ENCODE measurements at regions not wholly inside any gene's neighbourhood (a gene's known extent, or its start where the extent isn't known, plus 50 kb on each side); places are given as distances from the start of the nearest gene placed in this dataset.
A peak's percentile ranks its signal among the peaks of the same experiment; 100 is the strongest.

DNA sequence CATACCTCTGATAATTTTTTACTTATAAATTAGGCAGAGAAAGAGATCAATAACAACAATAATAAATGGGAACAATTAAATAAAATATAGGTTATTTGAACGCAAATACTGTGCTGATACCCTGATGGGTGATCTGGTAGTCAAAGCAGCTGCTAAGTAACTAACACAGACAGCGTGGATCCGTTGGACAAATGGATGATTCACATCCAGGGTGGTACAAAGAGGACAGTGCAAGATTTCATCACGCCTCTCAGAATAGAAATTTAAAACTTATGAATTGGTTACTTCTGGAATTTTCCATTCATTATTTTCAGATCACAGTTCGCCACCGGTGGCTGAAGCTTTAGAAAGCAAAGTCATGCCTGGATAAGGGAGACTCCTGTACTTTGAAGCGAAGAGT, 1066.0 kb upstream of the ADGRL3 start:
- intact Hi-C loops (cut with DNase I), result no loop called here
- H3K27me3 ChIP-seq, result no peaks in the 10 kb centered on the region
- H3K4me3 ChIP-seq, result no peak overlapping the region
- ATAC-seq, result no peak
- H3K36me3 ChIP-seq, result no peaks in the 10 kb centered on the region
- DNase-seq, result no peak
- H3K4me1 ChIP-seq, result no peaks in the 10 kb centered on the region
- TF ChIP-seq, protein P1, sequence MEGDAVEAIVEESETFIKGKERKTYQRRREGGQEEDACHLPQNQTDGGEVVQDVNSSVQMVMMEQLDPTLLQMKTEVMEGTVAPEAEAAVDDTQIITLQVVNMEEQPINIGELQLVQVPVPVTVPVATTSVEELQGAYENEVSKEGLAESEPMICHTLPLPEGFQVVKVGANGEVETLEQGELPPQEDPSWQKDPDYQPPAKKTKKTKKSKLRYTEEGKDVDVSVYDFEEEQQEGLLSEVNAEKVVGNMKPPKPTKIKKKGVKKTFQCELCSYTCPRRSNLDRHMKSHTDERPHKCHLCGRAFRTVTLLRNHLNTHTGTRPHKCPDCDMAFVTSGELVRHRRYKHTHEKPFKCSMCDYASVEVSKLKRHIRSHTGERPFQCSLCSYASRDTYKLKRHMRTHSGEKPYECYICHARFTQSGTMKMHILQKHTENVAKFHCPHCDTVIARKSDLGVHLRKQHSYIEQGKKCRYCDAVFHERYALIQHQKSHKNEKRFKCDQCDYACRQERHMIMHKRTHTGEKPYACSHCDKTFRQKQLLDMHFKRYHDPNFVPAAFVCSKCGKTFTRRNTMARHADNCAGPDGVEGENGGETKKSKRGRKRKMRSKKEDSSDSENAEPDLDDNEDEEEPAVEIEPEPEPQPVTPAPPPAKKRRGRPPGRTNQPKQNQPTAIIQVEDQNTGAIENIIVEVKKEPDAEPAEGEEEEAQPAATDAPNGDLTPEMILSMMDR (IDR thresholded peaks at IDR 0.05), result no peak
- no peak overlapping the region for H3K27ac ChIP-seq
- no peaks in the 10 kb centered on the region for H3K9me3 ChIP-seq

- Histone ChIP-seq H3K4me3 (no peak overlapping the region), H3K27me3 (no peaks in the 10 kb centered on the region), H3K9me3 (peaks cover 7% of the 10 kb centered on the region), H3K4me1 (no peaks in the 10 kb centered on the region), H3K27ac (no peak overlapping the region), H3K36me3 (no peaks in the 10 kb centered on the region)
- DNase-seq (no peak), ATAC-seq (no peak)
- TF ChIP-seq, protein P1 (IDR thresholded peaks at IDR 0.05), result no peak
- intact Hi-C loops (cut with DNase I), result no loop called here
These were observed 1045.0 kb upstream of the ADGRL3 start for GRCh38 chr4:60155088-60155487.

DNA sequence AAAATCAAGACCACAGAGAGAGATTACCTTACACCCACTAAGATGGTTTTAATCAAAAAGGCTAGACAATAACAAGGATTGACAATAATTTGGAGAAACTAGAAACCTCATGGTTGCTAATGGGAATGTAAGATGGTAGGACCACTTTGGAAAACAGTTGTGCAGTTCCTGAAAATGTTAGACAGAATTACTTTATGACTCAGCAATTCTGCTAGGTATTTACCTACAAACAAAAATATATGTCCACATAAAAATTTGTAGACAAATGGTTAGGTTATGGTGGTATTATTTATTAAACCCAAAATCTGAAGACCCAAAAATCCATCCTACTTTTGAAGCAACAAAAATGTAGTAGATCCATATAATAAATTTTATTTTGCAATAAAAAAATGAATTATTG, 1027.0 kb upstream of the ADGRL3 start:
- TF ChIP-seq, protein P1 (IDR thresholded peaks at IDR 0.05), result no peak
- ATAC-seq (no peak), DNase-seq (no peak)
- intact Hi-C loops (cut with DNase I), result no loop called here
- H3K27me3 ChIP-seq, result no peaks in the 10 kb centered on the region
- no peaks in the 10 kb centered on the region for H3K9me3 ChIP-seq
- H3K4me1 ChIP-seq, result no peaks in the 10 kb centered on the region
- no peak overlapping the region for H3K4me3 ChIP-seq
- H3K36me3 ChIP-seq, result no peaks in the 10 kb centered on the region
- no peak overlapping the region for H3K27ac ChIP-seq

GRCh38 chr4:60173718-60174117, 1026.4 kb upstream of the ADGRL3 start:
- TF ChIP-seq, protein P1 (IDR thresholded peaks at IDR 0.05), result no peak
- intact Hi-C loops (cut with DNase I), result no loop called here
- ATAC-seq (peak; percentile 29), DNase-seq (no peak)
- Histone ChIP-seq H3K4me3 (no peak overlapping the region), H3K9me3 (no peaks in the 10 kb centered on the region), H3K36me3 (no peaks in the 10 kb centered on the region), H3K27ac (no peak overlapping the region), H3K27me3 (no peaks in the 10 kb centered on the region), H3K4me1 (no peaks in the 10 kb centered on the region)

DNA sequence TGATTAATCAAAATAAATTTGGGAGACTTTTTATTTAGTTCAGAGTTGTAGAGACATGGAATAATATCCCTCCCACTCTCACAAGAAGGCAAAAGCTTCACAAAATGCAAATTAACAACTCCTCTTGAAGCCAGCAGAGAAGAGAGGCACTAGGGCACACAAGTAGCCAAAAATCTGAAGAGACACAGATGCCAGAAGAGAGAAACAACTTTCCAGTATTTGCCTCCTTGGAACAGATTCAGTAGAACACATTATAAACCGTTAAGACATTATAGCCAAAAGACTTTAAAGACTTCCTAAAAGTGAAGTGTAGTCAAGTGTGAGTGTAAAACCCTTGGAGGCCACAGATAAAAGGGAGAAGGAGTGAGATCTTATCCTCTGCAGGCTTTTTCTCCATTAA, 1024.9 kb upstream of the ADGRL3 start:
- no peak overlapping the region for H3K4me3 ChIP-seq
- intact Hi-C loops (cut with DNase I), result no loop called here
- no peaks in the 10 kb centered on the region for H3K36me3 ChIP-seq
- TF ChIP-seq, protein P1 (IDR thresholded peaks at IDR 0.05), result no peak
- H3K9me3 ChIP-seq, result no peaks in the 10 kb centered on the region
- no peaks in the 10 kb centered on the region for H3K4me1 ChIP-seq
- ATAC-seq (no peak), DNase-seq (no peak)
- H3K27ac ChIP-seq, result no peak overlapping the region
- no peaks in the 10 kb centered on the region for H3K27me3 ChIP-seq

- intact Hi-C loops (cut with DNase I), result no loop called here
- Histone ChIP-seq H3K4me1 (no peaks in the 10 kb centered on the region), H3K27ac (no peak overlapping the region), H3K4me3 (no peak overlapping the region), H3K36me3 (no peaks in the 10 kb centered on the region), H3K27me3 (no peaks in the 10 kb centered on the region), H3K9me3 (no peaks in the 10 kb centered on the region)
- TF ChIP-seq, protein P1 (IDR thresholded peaks at IDR 0.05), result no peak
- DNase-seq (no peak), ATAC-seq (no peak)
These were observed 1012.7 kb upstream of the ADGRL3 start for GRCh38 chr4:60187428-60187827.
